Epithelial cell of esophagus (primary cell): ENCODE measurements at regions not wholly inside any gene's neighbourhood (a gene's known extent, or its start where the extent isn't known, plus 50 kb on each side); places are given as distances from the start of the nearest gene placed in this dataset.

Experiments
- DNase-seq: peaks from one replicate; pipeline ENCODE4 v3.0.0; 2010; ENCODE audit warnings: low read depth
- H3K4me3 ChIP-seq: 2 replicates; pipeline ENCODE4 v1.5.1; 2011; ENCODE audit warnings: mild to moderate bottlenecking, low read length, control low read depth
- CTCF ChIP-seq: IDR thresholded peaks from 2 replicates; pipeline ENCODE4 v1.5.1; 2011; ENCODE audit warnings: low read depth, mild to moderate bottlenecking, low read length, control low read depth, inconsistent platforms; ENCODE audit not compliant: insufficient read depth; ENCODE audit errors: missing control alignments

DNA sequence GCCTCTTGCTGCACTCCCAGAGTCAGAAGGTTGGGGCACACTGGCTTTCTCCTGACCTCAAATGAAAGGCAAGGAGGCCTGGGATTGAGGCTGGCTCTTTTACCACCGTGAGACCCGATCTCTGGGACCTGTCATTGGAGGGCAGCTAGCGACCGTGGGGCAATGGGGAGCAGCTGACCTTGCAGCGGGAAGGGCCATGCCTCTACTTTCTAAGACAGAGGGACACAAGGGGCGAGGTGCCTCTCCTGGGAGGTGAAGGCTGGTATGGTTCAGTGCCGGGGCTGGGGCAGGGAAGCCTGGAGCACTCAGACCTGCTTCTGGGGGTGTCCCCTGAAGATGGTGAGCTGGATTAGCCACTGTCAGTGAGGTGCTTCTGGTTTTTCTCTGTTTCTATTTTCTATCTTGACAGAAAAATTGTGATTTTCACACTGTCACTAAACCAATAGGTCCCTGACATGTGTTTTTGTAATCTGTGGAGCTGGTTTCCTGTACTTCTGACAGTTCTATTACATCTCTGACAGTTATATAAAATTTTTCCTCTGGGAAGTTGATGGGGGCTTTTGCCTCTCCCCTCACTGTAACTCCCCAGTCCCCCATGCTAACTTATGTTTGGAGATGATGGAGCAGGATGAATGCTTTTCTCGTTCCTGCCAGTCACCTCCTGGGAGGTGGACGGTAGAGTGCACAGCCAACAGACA lies 340.8 kb downstream of the RPS24 start:
- H3K4me3 ChIP-seq, result no peak overlapping the region
- no peak for TF ChIP-seq CTCF
- DNase-seq, result no peak

GRCh38 chr10:78375854-78376785 lies 342.5 kb downstream of the RPS24 start:
- H3K4me3 ChIP-seq, result no peak overlapping the region
- DNase-seq, result no peak
- no peak for TF ChIP-seq CTCF

- no peak for TF ChIP-seq CTCF
- DNase-seq, result no peak
- no peak overlapping the region for H3K4me3 ChIP-seq
Observed at GRCh38 chr10:78377356-78377755, 343.7 kb downstream of the RPS24 start.

DNA sequence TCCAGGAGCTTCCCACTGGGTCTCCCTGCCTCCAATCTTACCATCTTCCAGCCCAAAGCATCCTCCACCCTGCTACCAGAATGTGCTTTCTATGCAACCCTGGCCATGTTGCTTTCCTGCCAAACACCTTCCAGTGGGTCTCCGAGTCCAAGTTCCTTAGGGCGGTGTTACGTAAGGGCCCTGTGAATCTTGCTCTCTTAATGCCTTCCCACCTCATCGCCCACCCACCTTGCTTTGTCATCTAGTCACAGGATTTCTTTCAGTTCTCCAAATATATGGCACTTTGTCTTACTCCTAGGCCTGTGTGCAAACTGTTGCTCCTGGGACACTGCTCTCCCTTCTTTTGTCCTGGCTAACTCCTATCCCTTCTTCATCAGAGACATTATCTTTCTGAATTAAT lies 344.5 kb downstream of the RPS24 start:
- DNase-seq, result no peak
- no peak for TF ChIP-seq CTCF
- no peak overlapping the region for H3K4me3 ChIP-seq

DNA sequence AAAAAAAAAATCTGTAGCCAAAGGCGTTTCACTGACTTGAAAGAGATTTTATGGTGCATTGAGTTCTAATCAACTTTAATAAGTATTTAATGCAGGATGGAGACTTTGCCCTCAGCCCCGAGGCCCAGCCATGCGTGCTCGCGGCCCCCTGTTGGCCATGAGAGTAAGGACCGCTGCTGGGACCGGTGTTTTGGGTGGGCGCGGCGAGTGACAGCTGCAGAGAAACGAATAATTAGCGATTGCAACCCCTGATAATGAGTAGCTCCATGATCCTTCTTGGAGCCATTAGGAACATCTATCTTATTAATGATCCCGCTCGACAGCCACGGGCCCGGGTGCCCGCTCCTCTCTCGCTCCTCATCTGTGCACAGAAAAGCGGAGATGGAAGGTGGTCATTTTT lies 347.4 kb downstream of the RPS24 start:
- no peak for DNase-seq
- TF ChIP-seq CTCF, result no peak
- H3K4me3 ChIP-seq, result no peak overlapping the region

GRCh38 chr10:78382047-78382446 lies 348.4 kb downstream of the RPS24 start:
- no peak overlapping the region for H3K4me3 ChIP-seq
- no peak for DNase-seq
- no peak for TF ChIP-seq CTCF

DNA sequence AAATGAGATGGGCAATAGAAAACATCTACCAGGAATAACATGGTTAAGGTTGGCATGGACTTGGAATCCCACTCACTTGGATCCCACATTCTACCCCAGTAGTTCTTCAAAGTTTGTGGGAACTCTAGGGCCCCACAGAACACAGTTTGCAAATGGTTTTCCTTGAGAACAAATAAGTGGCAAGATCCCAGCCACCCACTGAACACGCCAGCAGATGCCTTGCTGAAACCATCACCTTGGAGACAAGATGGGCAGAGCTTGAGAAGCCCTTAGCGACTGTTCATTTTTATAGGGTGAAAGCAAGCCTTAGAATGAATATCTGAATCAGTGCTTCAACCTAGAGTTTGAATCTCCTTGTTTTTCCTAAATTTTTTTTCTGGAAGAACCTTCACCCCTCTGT lies 349.1 kb downstream of the RPS24 start:
- no peak overlapping the region for H3K4me3 ChIP-seq
- TF ChIP-seq CTCF, result no peak
- no peak for DNase-seq
